ENCODE measurements at regions not wholly inside any gene's neighbourhood (a gene's known extent, or its start where the extent isn't known, plus 50 kb on each side); places are given as distances from the start of the nearest gene placed in this dataset.

DNA sequence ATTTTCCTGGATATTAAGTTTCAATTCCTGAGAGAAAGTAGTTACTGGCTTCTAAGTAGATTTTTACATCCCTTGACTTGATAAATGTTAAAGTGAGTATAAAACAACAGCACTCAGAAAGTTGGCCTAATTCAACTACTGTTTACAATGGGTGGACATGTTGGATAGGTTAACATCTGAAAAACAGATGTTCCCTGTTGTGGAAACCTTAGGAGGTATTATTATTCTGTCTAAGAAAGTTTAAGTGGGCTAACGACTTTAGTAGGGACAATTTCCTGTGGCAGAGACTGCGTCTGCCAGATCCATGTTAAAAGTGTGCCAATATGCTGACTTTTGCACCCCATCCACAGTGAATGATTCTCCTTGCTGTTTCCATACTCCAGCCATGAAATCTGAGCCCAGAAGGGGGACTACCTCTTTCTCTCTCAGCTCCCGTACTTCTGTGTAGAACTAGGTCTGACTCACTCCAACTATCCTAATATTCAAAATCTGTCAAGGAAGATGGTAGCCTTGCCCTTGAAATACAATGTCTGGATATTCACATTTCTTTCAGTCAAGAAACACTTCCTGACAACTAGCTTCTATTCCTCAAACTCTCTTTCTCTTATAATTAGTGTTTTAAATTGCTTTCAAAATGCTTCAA lies 327.5 kb upstream of the HNRNPA3 start:
- intact Hi-C loops (cut with micrococcal nuclease; ENCODE audit: unreplicated experiment), result no loop called here
- no peak overlapping the region for H3K4me2 ChIP-seq (ENCODE audit: low read depth, low read length)
- no peak overlapping the region for H3K4me3 ChIP-seq (replicated peaks in 1 of 3; ENCODE audit: insufficient read depth in 1 of 3, low read depth in 2 of 3, low read length in 3 of 3)
- in situ Hi-C loops (cut with HindIII; ENCODE audit: extremely low pct_ligation_motif_present, low pct_unique_long_range_greater_than_20kb), result no loop called here
- FAIRE-seq, result no peak
- no peaks in the 10 kb centered on the region for H3K79me2 ChIP-seq (ENCODE audit: insufficient read depth, low read length)
- no peak overlapping the region for H3K27ac ChIP-seq (ENCODE audit: extremely low read length, insufficient read depth, low read length)
- POLR2A ChIA-PET, result no interaction called here
- BruUV-seq (replicated peaks), result no TSS peak
- 5% methylated on average over 3 of the region's 3 CpGs for WGBS (ENCODE audit: low lambda C conversion rate)
- TF ChIP-seq, protein P1, sequence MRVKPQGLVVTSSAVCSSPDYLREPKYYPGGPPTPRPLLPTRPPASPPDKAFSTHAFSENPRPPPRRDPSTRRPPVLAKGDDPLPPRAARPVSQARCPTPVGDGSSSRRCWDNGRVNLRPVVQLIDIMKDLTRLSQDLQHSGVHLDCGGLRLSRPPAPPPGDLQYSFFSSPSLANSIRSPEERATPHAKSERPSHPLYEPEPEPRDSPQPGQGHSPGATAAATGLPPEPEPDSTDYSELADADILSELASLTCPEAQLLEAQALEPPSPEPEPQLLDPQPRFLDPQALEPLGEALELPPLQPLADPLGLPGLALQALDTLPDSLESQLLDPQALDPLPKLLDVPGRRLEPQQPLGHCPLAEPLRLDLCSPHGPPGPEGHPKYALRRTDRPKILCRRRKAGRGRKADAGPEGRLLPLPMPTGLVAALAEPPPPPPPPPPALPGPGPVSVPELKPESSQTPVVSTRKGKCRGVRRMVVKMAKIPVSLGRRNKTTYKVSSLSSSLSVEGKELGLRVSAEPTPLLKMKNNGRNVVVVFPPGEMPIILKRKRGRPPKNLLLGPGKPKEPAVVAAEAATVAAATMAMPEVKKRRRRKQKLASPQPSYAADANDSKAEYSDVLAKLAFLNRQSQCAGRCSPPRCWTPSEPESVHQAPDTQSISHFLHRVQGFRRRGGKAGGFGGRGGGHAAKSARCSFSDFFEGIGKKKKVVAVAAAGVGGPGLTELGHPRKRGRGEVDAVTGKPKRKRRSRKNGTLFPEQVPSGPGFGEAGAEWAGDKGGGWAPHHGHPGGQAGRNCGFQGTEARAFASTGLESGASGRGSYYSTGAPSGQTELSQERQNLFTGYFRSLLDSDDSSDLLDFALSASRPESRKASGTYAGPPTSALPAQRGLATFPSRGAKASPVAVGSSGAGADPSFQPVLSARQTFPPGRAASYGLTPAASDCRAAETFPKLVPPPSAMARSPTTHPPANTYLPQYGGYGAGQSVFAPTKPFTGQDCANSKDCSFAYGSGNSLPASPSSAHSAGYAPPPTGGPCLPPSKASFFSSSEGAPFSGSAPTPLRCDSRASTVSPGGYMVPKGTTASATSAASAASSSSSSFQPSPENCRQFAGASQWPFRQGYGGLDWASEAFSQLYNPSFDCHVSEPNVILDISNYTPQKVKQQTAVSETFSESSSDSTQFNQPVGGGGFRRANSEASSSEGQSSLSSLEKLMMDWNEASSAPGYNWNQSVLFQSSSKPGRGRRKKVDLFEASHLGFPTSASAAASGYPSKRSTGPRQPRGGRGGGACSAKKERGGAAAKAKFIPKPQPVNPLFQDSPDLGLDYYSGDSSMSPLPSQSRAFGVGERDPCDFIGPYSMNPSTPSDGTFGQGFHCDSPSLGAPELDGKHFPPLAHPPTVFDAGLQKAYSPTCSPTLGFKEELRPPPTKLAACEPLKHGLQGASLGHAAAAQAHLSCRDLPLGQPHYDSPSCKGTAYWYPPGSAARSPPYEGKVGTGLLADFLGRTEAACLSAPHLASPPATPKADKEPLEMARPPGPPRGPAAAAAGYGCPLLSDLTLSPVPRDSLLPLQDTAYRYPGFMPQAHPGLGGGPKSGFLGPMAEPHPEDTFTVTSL (CRISPR knock-in tag; IDR thresholded peaks at IDR 0.05; ENCODE audit: borderline replicate concordance), result no peak
- TF ChIP-seq SMYD3 (CRISPR knock-in tag; IDR thresholded peaks at IDR 0.05) (no peak), ZNF382 (CRISPR knock-in tag; IDR thresholded peaks at IDR 0.05; ENCODE audit: borderline replicate concordance) (no peak), HNRNPH1 (optimal IDR thresholded peaks at IDR 0.05; ENCODE audit: low read depth, low read length) (no peak), CBFB (CRISPR knock-in tag; IDR thresholded peaks at IDR 0.05) (no peak), AHR (CRISPR knock-in tag; IDR thresholded peaks at IDR 0.05) (no peak), SNRNP70 (IDR thresholded peaks at IDR 0.05; ENCODE audit: low read depth, low read length) (no peak), ZNF136 (CRISPR knock-in tag; IDR thresholded peaks at IDR 0.05; ENCODE audit: low read depth) (no peak), KLF16 (CRISPR knock-in tag; IDR thresholded peaks at IDR 0.05) (no peak), KDM1A (CRISPR knock-in tag; IDR thresholded peaks at IDR 0.05) (no peak)
- DNase-seq (ENCODE audit: low spot score), result no peak
- CTCF ChIA-PET (ENCODE audit: low intra/inter-chr PET ratio, low total read pairs), result no interaction called here
- H3K4me1 ChIP-seq (ENCODE audit: insufficient read depth, low read length), result no peaks in the 10 kb centered on the region
- no peak for ATAC-seq
- no peak overlapping the region for H2AFZ ChIP-seq (ENCODE audit: low read length)
- H3K9me3 ChIP-seq (ENCODE audit: low read length), result no peaks in the 10 kb centered on the region
- H3K27me3 ChIP-seq (ENCODE audit: control insufficient read depth in 1 of 2, insufficient read depth in 2 of 2, low read length in 2 of 2), result peaks cover 0 to 1% of the 10 kb centered on the region in 2 experiments; a peak in 1 of 5 replicates
- no peaks in the 10 kb centered on the region for H3K36me3 ChIP-seq (replicated peaks in 1 of 2; ENCODE audit: control insufficient read depth in 1 of 2, insufficient read depth in 2 of 2, low read length in 2 of 2)
- H4K20me1 ChIP-seq (ENCODE audit: insufficient read depth, low read length), result no peaks in the 10 kb centered on the region
- no peak overlapping the region for H3K9ac ChIP-seq (ENCODE audit: insufficient read depth, low read depth, low read length)

Data from HepG2 (cell line).